GM10248 (cell line): ENCODE measurements at regions not wholly inside any gene's neighbourhood (a gene's known extent, or its start where the extent isn't known, plus 50 kb on each side); places are given as distances from the start of the nearest gene placed in this dataset.

Experiments
- CTCF ChIA-PET: fragments of 300-600 bp; sonication (Branson Sonifier 250); formaldehyde crosslinking; extraction: SDS; loops from one replicate; lab custom pipeline; 2021; ENCODE audit warnings: antibody characterized with exemption; lab: Yijun Ruan, JAX
- POLR2A ChIA-PET: fragments of 350-650 bp; sonication (Branson Sonifier 250); formaldehyde crosslinking; extraction: SDS; loops from one replicate; lab custom pipeline; 2020; ENCODE audit warnings: antibody characterized with exemption; lab: Yijun Ruan, JAX
- DNase-seq: peaks from one replicate; pipeline ENCODE4 v3.0.0; 2012; ENCODE audit errors: extremely low spot score
- TF ChIP-seq, protein P1 (sequence below): IDR thresholded peaks from 2 replicates; pipeline ENCODE4 v1.5.1; 2012; ENCODE audit warnings: mild to moderate bottlenecking, low read depth; ENCODE audit errors: extremely low read depth, missing control alignments, control extremely low read depth

DNA sequence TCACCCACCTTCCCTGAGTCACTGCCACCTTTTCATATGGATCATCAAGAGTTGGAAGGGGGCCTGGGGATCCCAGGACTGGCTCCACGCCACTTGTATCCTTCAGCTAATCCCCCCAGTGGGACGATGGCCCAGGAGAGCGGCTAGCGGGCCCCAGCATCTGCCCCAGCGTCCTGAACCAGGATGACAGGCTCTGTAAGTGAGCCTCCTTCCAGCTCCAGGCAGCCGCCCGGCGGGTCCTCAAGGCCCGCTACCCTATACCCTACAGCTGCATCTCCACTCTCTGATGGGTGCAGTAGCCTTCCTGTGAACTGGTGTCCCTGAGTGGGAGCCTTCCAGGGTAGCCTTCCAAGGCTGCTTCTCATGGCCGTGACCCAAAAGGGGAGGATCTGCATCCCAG lies 183.1 kb downstream of the ATG4C start:
- ChIA-PET POLR2A (no interaction called here), CTCF (interaction anchor here (1.3 kb wide), 1 partner anchor 30 kb away, joined by 3 read pairs; no protein-coding TSS in a partner anchor)
- TF ChIP-seq, protein P1, sequence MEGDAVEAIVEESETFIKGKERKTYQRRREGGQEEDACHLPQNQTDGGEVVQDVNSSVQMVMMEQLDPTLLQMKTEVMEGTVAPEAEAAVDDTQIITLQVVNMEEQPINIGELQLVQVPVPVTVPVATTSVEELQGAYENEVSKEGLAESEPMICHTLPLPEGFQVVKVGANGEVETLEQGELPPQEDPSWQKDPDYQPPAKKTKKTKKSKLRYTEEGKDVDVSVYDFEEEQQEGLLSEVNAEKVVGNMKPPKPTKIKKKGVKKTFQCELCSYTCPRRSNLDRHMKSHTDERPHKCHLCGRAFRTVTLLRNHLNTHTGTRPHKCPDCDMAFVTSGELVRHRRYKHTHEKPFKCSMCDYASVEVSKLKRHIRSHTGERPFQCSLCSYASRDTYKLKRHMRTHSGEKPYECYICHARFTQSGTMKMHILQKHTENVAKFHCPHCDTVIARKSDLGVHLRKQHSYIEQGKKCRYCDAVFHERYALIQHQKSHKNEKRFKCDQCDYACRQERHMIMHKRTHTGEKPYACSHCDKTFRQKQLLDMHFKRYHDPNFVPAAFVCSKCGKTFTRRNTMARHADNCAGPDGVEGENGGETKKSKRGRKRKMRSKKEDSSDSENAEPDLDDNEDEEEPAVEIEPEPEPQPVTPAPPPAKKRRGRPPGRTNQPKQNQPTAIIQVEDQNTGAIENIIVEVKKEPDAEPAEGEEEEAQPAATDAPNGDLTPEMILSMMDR, result no peak
- DNase-seq, result no peak

DNA sequence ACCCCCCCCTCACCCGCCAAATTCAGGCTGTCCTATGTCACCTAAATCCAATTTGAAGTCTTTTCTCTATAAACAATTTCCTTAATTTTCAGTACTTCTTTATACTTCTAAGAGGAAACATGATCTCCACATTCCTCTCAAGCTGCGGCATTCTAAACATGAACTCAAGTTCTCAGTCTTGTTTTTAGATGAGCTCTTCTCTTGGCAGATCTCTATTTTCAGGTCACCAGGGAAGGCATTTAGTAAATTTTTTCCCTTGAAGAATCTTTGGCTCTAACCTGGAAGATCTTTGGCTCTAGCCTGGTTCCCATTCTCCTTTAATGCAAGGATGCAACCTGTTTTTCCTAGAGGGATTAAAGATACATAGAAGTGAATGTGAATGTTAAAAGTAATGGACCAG lies 193.4 kb downstream of the ATG4C start:
- POLR2A ChIA-PET, result no interaction called here
- DNase-seq, result no peak
- CTCF ChIA-PET, result interaction anchor here (1.4 kb wide), 1 partner anchor 13 kb away, joined by 4 read pairs; no protein-coding TSS in a partner anchor
- TF ChIP-seq, protein P1, result no peak

DNA sequence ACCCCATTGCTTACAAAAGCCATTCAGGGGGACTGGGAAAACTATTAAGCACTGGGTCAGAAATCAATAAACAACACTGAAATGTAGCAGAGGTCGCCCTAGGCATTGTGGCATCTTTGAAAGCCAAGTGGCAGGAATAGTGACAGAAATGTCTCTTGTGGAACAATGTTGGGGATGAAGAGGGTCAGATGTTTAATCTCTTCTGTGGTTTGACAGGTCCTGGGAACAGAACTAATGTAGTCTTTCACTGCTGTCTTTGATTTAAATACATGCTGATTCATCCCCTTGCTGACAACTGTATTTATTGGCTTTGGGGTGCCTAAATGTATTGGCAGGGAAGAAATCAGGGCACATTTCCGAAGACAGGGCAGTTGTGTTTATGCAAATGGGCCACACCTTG lies 194.8 kb downstream of the ATG4C start:
- TF ChIP-seq, protein P1, result no peak
- CTCF ChIA-PET, result interaction anchor here (1.0 kb wide), 1 partner anchor 26 kb away, joined by 3 read pairs; no protein-coding TSS in a partner anchor
- POLR2A ChIA-PET, result no interaction called here
- DNase-seq, result no peak

DNA sequence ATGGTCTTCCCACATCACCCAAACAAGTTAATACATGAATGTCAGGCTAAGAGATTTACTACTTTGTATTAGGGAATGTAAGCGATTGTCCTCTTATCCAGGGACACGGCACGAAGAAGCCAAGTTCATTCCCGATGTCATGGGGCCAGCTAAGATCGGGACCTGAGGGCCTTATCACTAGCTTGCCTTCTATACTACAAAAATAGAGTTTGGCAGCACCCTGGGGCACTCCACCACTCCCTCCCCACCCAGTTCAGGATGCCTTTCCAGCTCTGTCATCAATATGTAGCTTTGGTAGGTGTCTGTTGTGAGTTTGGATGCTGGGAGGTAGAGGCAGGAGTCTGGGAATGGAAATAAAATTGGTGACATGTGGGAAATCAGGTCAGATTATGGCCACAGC lies 197.5 kb downstream of the ATG4C start:
- TF ChIP-seq, protein P1, result no peak
- POLR2A ChIA-PET, result no interaction called here
- CTCF ChIA-PET, result no interaction called here
- DNase-seq, result no peak

DNA sequence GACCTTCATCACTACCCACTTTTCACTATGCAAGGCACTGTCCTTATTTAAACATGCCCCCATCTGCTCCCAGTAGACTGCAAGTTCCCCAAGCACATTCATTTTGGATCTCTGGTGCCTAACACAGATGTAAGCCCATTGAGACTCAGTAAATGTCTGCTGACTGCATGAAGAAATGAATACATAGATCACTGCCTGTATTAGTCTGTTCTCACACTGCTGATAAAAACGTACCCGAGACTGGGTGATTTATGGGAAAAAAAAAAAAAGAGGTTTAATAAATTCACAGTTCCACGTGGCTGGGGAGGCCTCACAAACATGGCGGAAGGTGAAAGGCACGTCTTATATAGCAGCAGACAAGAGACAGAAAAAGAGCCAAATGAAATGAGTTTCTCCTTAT lies 204.9 kb downstream of the ATG4C start:
- TF ChIP-seq, protein P1, result no peak
- no peak for DNase-seq
- POLR2A ChIA-PET, result no interaction called here
- CTCF ChIA-PET, result interaction anchor here (1.9 to 2.5 kb wide), 3 partner anchors 8 to 13 kb away, joined by 4 to 6 read pairs (median 5); no protein-coding TSS in a partner anchor

DNA sequence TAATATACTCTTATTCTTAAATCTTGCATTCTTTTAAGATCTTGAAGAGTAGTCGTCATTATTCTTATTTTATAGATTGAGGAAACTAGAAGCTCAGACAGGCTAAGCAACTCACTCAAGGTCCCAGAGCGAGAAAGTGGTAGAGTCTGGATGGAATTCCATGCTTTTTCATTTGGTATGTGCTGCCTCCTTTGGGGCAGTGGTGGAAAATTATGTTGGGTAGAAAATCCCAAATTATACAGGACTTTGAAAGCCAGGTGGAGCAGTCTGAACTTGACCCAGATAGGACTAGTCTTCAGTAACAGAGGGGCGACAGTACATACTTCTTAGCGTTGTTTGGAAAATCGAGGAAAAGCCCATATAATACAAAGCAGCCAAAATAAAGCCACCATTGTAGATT lies 205.6 kb downstream of the ATG4C start:
- POLR2A ChIA-PET, result no interaction called here
- TF ChIP-seq, protein P1, result no peak
- CTCF ChIA-PET, result interaction anchor here (1.6 to 2.5 kb wide), 3 partner anchors 11 to 13 kb away, joined by 4 to 6 read pairs (median 5); no protein-coding TSS in a partner anchor
- no peak for DNase-seq

DNA sequence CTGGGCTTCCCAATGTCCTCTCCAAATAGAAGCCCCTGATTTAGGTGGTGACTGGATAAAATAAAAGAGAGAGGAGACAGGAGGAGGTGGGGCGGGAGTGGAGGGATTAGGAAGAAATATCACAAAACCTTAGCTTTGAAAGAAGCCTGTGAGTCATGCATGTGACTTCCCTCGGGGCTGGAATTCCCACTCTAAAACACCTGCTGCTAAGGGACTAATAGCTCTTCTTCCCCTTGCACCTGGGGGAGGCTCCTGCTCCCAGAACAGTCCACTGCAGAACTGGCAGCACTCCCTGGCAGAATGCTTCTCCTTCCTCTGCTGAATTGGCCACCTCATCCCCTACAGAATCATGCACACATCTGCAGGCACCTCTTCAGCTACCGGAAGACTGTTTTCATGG lies 207.2 kb downstream of the ATG4C start:
- no peak for DNase-seq
- TF ChIP-seq, protein P1, result no peak
- CTCF ChIA-PET, result interaction anchor here (1.6 kb wide), 3 partner anchors 14 to 17 kb away, joined by 3 to 4 read pairs (median 3); no protein-coding TSS in a partner anchor
- POLR2A ChIA-PET, result no interaction called here
